Heart left ventricle (tissue), 16 donors: ENCODE measurements at regions not wholly inside any gene's neighbourhood (a gene's known extent, or its start where the extent isn't known, plus 50 kb on each side); places are given as distances from the start of the nearest gene placed in this dataset.

ENCODE experiments used
- ATAC-seq, 4 donors: fragments of 200-7000 bp; cut with Tn5 transposase; one replicate each; pipeline ENCODE4 v1.9.1; 2020 to 2022; ENCODE audit warnings: moderate library complexity in 4 of 4, mild to moderate bottlenecking in 3 of 4, moderate number of reproducible peaks in 1 of 4
- DNase-seq, 5 donors: peaks; one replicate each; pipeline ENCODE4 v3.0.0-alpha.2; 2020
- H3K27ac ChIP-seq, 12 donors: fragments of 200-600 bp; sonication (generic) in 4 of 12; one replicate each; pipeline versions ENCODE4 v1.5.0 to v1.8.0; 2016 to 2022; ENCODE audit warnings: mild to moderate bottlenecking in 2 of 12
- H3K27me3 ChIP-seq, 9 donors: fragments of 200-600 bp; sonication (generic) in 2 of 9; one replicate each; pipeline versions ENCODE4 v1.5.1 to v1.8.0; 2016 to 2022; ENCODE audit warnings: mild to moderate bottlenecking in 3 of 9
- H3K36me3 ChIP-seq, 9 donors: fragments of 200-600 bp; sonication (generic) in 2 of 9; one replicate each; pipeline versions ENCODE4 v1.5.0 to v1.8.0; 2018 to 2022; ENCODE audit warnings: mild to moderate bottlenecking in 2 of 9
- H3K4me1 ChIP-seq, 12 donors: fragments of 200-600 bp; sonication (generic) in 4 of 12; one replicate each; pipeline versions ENCODE4 v1.5.0 to v1.8.0; 2016 to 2022; ENCODE audit warnings: mild to moderate bottlenecking in 3 of 12
- H3K4me3 ChIP-seq, 12 donors: fragments of 200-600 bp; sonication (generic) in 4 of 12; one replicate each; pipeline versions ENCODE4 v1.5.0 to v1.8.0; 2017 to 2022; ENCODE audit warnings: mild to moderate bottlenecking in 9 of 12, moderate library complexity in 4 of 12
- H3K9me3 ChIP-seq, 12 donors: fragments of 200-600 bp; sonication (generic) in 4 of 12; one replicate each; pipeline versions ENCODE4 v1.5.0 to v1.8.0; 2016 to 2022; ENCODE audit warnings: mild to moderate bottlenecking in 1 of 12
- POLR2A ChIP-seq, 2 donors: fragments of 450-650 bp; IDR thresholded peaks; one replicate each; pipeline ENCODE4 v1.6.1; 2017; ENCODE audit warnings: antibody characterized with exemption in 2 of 2, mild to moderate bottlenecking in 2 of 2, moderate library complexity in 2 of 2
- WGBS, 4 donors: extraction: QIAGEN DNeasy Blood & Tissue Kit in 2 of 4; methylation state at CpG; one replicate each; pipeline versions ENCODE4 v1.1.5 to v1.1.7; 2013 to 2018; 5-methylcytosine and 5-hydroxymethylcytosine counted together
- intact Hi-C, 10 donors: fragments of 100-400 bp; cut with DNase I; formaldehyde crosslinking; loops; one replicate each; pipeline versions ENCODE4 v1.11.1 to v1.14.2; 2022
- TF ChIP-seq, protein P1 (sequence below), 12 donors: fragments of 200-600 bp; sonication (generic) in 4 of 12; IDR thresholded peaks; one replicate each; pipeline versions ENCODE4 v1.5.0 to v1.8.0; 2018 to 2022; ENCODE audit warnings: antibody characterized with exemption in 12 of 12, mild to moderate bottlenecking in 5 of 12
- donor health status: ischemic (EF 13 %, LVEDD 7.1; RV severe dilation, severe dysfunction).
- donor health status: healthy with polysubstance abuse.
- donor health status: DM: no; HTN: yes; CAD: no.
- donor health status: DM: no; HTN: no; CAD: no.
- donor health status: ischemic (EF 25% LVEDD 6.9; RV normal size, moderate dysfunction).
- donor health status: ischemic (EF 25% LVEDD 5.7; RV mildly dilated, moderate dysfunction).
- donor health status: healthy.
- donor health status: DM: yes; HTN: yes; CAD: no.
- donor health status: ischemic (EF 35%, LVEDD 5.7; RV mildly dilated, moderate dysfunction).
- donor health status: nonischemic (EF 11% LVEDD 7.7; RV severe dilation, severe dysfunction).
- donor health status: DM: yes; HTN: yes; CAD: no.
- donor health status: PGD.
- donor health status: ischemic (EF 29% LVEDD 5.4; RV normal size, mild dysfunction).
- donor health status: nonischemic (EF 23%, LVEDD 6.1; RV moderate dilation, normal function).

DNA sequence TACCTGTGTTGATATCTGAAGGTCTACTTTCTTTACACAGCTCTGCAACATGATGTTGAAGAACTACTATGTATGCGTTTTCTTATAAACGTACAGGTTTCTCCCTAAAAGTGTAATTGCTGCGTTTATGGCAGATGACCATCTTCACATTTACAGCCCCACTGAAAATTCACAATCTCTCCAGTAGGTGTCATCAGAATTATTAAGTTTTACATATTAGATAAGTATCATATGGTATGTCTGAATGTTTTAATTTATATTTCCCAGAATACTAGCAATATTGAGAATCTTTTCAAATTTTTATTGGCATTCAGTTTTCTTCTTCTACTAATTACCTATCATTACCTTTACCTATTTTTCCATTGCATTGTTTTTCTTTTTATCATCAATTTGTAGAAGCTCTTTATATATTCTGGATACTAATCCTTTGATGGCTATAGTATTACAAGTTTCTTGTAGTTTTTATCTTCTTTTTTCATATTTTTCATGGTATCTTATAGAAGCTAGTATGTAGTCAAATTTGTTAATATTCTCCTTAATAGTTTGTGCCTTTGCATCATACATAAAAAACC is 123.5 kb downstream of the CAPZA3 start:
- no peak for ATAC-seq
- Histone ChIP-seq H3K9me3 (peaks cover 0 to 5% (median 0%) of the 10 kb centered on the region in 12 donors), H3K36me3 (no peaks in the 10 kb centered on the region), H3K4me1 (peaks cover 0 to 7% (median 0%) of the 10 kb centered on the region in 12 donors), H3K27ac (no peak overlapping the region), H3K27me3 (no peaks in the 10 kb centered on the region), H3K4me3 (no peak overlapping the region)
- intact Hi-C loops: loop anchor here in 8 of 10 donors (5.0 to 10.0 kb wide), 6 partner anchors 173 to 423 kb away; partner anchors contain the start of gene PLEKHA5 (in 1 of the 8)
- 66 to 81% (median 70%) methylated on average over 3 of the region's 3 CpGs for WGBS, 4 donors
- no peak for TF ChIP-seq POLR2A (IDR thresholded peaks at IDR 0.05)
- TF ChIP-seq, protein P1, sequence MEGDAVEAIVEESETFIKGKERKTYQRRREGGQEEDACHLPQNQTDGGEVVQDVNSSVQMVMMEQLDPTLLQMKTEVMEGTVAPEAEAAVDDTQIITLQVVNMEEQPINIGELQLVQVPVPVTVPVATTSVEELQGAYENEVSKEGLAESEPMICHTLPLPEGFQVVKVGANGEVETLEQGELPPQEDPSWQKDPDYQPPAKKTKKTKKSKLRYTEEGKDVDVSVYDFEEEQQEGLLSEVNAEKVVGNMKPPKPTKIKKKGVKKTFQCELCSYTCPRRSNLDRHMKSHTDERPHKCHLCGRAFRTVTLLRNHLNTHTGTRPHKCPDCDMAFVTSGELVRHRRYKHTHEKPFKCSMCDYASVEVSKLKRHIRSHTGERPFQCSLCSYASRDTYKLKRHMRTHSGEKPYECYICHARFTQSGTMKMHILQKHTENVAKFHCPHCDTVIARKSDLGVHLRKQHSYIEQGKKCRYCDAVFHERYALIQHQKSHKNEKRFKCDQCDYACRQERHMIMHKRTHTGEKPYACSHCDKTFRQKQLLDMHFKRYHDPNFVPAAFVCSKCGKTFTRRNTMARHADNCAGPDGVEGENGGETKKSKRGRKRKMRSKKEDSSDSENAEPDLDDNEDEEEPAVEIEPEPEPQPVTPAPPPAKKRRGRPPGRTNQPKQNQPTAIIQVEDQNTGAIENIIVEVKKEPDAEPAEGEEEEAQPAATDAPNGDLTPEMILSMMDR (IDR thresholded peaks at IDR 0.05): peak; percentile 29 to 57 (median 48)
- no peak for DNase-seq

DNA sequence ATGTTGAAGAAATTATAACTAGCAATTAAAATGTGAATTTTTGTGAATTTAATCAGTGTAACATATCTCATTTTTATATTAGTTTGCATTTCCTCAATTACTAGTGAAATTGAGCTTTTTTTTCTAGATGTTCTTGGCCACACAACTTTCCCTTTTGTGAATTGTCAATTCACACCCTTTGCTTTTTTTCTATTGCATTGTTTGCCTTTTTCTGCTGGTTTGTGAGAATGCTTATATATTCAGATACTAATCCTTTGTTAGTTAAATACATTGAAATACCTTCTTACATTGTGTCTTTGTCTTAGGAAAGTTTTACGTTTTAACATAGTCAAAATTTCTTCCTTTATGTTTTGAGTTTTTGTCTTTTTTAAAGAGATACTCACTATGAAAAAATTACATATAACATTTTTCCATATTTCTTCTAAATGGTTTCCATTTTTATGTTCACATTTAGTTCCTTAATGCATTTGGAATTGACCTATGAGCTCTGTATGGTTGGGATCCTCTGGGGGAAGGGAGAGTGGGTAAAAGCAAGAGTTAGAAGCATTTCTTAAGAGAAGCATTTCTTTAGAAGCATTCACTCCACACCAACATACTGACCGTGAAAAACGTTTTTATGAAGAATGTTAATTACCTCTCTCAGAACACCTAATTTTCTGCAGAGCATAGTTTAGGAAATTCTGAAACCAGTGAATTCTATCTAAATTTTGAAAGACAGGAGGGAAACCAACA is 126.0 kb downstream of the CAPZA3 start:
- Histone ChIP-seq H3K27ac (no peak overlapping the region), H3K9me3 (peaks cover 0 to 5% (median 0%) of the 10 kb centered on the region in 12 donors), H3K27me3 (no peaks in the 10 kb centered on the region), H3K36me3 (no peaks in the 10 kb centered on the region), H3K4me1 (peaks cover 0 to 12% (median 2%) of the 10 kb centered on the region in 12 donors), H3K4me3 (no peak overlapping the region)
- ATAC-seq (no peak), DNase-seq (no peak)
- TF ChIP-seq, protein P1 (IDR thresholded peaks at IDR 0.05): no peak
- TF ChIP-seq POLR2A (IDR thresholded peaks at IDR 0.05): no peak
- WGBS, 4 donors: 76 to 80% (median 78%) methylated on average over 3 of the region's 3 CpGs
- intact Hi-C loops: loop anchor here in 8 of 10 donors (5.0 to 10.0 kb wide), 6 partner anchors 171 to 421 kb away; partner anchors contain the start of gene PLEKHA5 (in 1 of the 8)

DNA sequence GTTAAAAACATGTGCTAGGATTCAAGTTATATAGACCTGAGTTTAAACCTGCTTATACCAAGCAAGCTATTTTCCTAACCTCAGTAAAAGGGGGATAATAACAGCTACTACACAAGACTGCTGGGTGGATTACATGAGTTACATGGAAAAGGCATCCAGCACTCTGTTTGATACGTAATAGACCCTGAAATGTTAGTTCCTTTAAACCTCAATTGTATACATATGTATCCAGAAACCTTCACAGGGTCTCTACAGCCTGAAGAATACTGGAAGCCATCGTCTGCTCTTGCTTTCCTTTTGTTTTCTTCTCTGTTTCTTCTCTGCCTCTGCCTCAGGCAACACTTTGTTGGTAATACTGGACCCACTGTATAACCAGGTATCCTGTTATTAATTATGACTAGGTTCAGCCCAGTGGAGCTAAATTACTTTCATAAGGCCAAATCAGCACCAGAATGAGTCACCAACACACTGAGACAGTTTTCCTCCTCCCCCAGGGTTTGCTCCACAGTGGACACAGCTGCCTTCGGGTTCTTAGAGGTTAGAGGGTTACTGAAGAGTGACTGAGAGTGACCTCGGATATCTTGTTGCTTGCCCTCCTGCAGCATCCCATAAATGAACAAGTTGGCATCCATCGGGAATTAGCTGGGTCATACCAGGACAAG is 127.1 kb downstream of the CAPZA3 start:
- ATAC-seq (peak in 3 of 4 donors; percentile 70 to 91 (median 74)), DNase-seq (peak in 3 of 5 donors; percentile 15 to 42 (median 26))
- no peak overlapping the region for H3K4me3 ChIP-seq
- intact Hi-C loops: loop anchor here in 8 of 10 donors (5.0 to 10.0 kb wide), 7 partner anchors 170 to 420 kb away; partner anchors contain the start of gene PLEKHA5 (in 1 of the 8)
- WGBS, 4 donors: 54 to 80% (median 60%) methylated on average over 5 of the region's 5 CpGs
- TF ChIP-seq POLR2A (IDR thresholded peaks at IDR 0.05): no peak
- TF ChIP-seq, protein P1 (IDR thresholded peaks at IDR 0.05): no peak
- peaks cover 0 to 5% (median 0%) of the 10 kb centered on the region in 12 donors for H3K9me3 ChIP-seq
- no peaks in the 10 kb centered on the region for H3K27me3 ChIP-seq
- H3K36me3 ChIP-seq: no peaks in the 10 kb centered on the region
- peak overlapping the region in 1 of 12 donors; percentile 16 for H3K27ac ChIP-seq
- H3K4me1 ChIP-seq: peaks cover 0 to 17% (median 4%) of the 10 kb centered on the region in 12 donors
